HEK293 (cell line): ENCODE measurements at regions not wholly inside any gene's neighbourhood (a gene's known extent, or its start where the extent isn't known, plus 50 kb on each side); places are given as distances from the start of the nearest gene placed in this dataset.

ENCODE experiments used
- CTCF ChIA-PET: fragments of 350-600 bp; formaldehyde crosslinking; extraction: SDS; loops from one replicate; lab custom pipeline; 2021; ENCODE audit warnings: antibody characterized with exemption; lab: Yijun Ruan, JAX
- POLR2A ChIA-PET: fragments of 300-600 bp; formaldehyde crosslinking; extraction: SDS; loops from one replicate; lab custom pipeline; 2020; ENCODE audit warnings: antibody characterized with exemption, inconsistent platforms; lab: Yijun Ruan, JAX
- H3K27ac ChIP-seq: fragments of 200-500 bp; sonication (Bioruptor generic); 2 replicates; pipeline ENCODE4 v1.5.1; 2014; ENCODE audit warnings: low read depth, low read length, control low read depth, inconsistent platforms; ENCODE audit errors: extremely low read depth
- H3K36me3 ChIP-seq, 2 experiments: fragments of 200-500 bp in 1 of 2; sonication (Bioruptor generic) in 1 of 2; 1 replicate in 1 of 2; 2 replicates in 1 of 2; pipeline ENCODE4 v1.5.1; 2014 to 2017; ENCODE audit warnings: inconsistent platforms in 2 of 2, low read length in 2 of 2; ENCODE audit not compliant: control insufficient read depth in 2 of 2, insufficient read depth in 1 of 2
- H3K4me1 ChIP-seq: fragments of 200-500 bp; sonication (Bioruptor generic); 2 replicates; pipeline ENCODE4 v1.5.1; 2014; ENCODE audit warnings: mild to moderate bottlenecking, low read length, inconsistent platforms; ENCODE audit not compliant: control insufficient read depth, insufficient read depth
- H3K4me3 ChIP-seq: 2 replicates; pipeline ENCODE4 v1.5.1; 2011; ENCODE audit warnings: low read depth, mild to moderate bottlenecking, control low read depth, low read length, moderate library complexity
- H3K9me3 ChIP-seq: fragments of 200-500 bp; sonication (Bioruptor generic); 2 replicates; pipeline ENCODE4 v1.5.1; 2014; ENCODE audit warnings: low read depth, low read length, inconsistent platforms; ENCODE audit not compliant: control insufficient read depth, insufficient read depth
- HOXC10 ChIP-seq: sonication (generic); formaldehyde crosslinking; IDR thresholded peaks from 2 replicates; pipeline ENCODE4 v1.8.1; 2023; ENCODE audit warnings: mild to moderate bottlenecking, missing genetic modification reagents
- HOXD13 ChIP-seq: sonication (generic); formaldehyde crosslinking; IDR thresholded peaks from 2 replicates; pipeline ENCODE4 v1.8.0; 2022; ENCODE audit warnings: missing genetic modification reagents, borderline replicate concordance
- KLF9 ChIP-seq: fragments of 450-650 bp; formaldehyde crosslinking; IDR thresholded peaks from 2 replicates; pipeline ENCODE4 v1.5.1; 2016; ENCODE audit warnings: missing biosample characterization, missing genetic modification characterization, low read depth
- MZF1 ChIP-seq: fragments of 450-650 bp; formaldehyde crosslinking; IDR thresholded peaks from 2 replicates; pipeline ENCODE4 v1.5.1; 2017; ENCODE audit warnings: missing biosample characterization, missing genetic modification characterization, borderline replicate concordance
- SCRT2 ChIP-seq: fragments of 450-650 bp; formaldehyde crosslinking; IDR thresholded peaks from 2 replicates; pipeline ENCODE4 v1.5.1; 2016; ENCODE audit warnings: missing biosample characterization, missing genetic modification characterization
- YY2 ChIP-seq: fragments of 450-650 bp; formaldehyde crosslinking; IDR thresholded peaks from 2 replicates; pipeline ENCODE4 v1.5.1; 2016; ENCODE audit warnings: missing biosample characterization, missing genetic modification characterization
- ZBTB17 ChIP-seq: fragments of 450-650 bp; formaldehyde crosslinking; IDR thresholded peaks from 2 replicates; pipeline ENCODE4 v1.5.1; 2016; ENCODE audit warnings: missing biosample characterization, missing genetic modification characterization
- ZIC2 ChIP-seq: fragments of 450-650 bp; formaldehyde crosslinking; IDR thresholded peaks from 2 replicates; pipeline ENCODE4 v1.5.1; 2016; ENCODE audit warnings: missing biosample characterization, missing genetic modification characterization
- ZNF114 ChIP-seq: fragments of 450-650 bp; formaldehyde crosslinking; IDR thresholded peaks from 2 replicates; pipeline ENCODE4 v1.5.0; 2017; ENCODE audit warnings: missing biosample characterization, missing genetic modification characterization
- ZNF214 ChIP-seq: fragments of 450-650 bp; formaldehyde crosslinking; IDR thresholded peaks from 2 replicates; pipeline ENCODE4 v1.5.1; 2017; ENCODE audit warnings: missing biosample characterization, mild to moderate bottlenecking, missing genetic modification characterization, borderline replicate concordance
- ZNF311 ChIP-seq: fragments of 450-650 bp; formaldehyde crosslinking; IDR thresholded peaks from 2 replicates; pipeline ENCODE4 v1.5.1; 2017; ENCODE audit warnings: missing biosample characterization, missing genetic modification characterization, borderline replicate concordance
- ZNF341 ChIP-seq: fragments of 450-650 bp; formaldehyde crosslinking; IDR thresholded peaks from 2 replicates; pipeline ENCODE4; 2016; ENCODE audit warnings: low read depth, missing biosample characterization, missing genetic modification characterization
- ZNF354C ChIP-seq: fragments of 450-650 bp; formaldehyde crosslinking; IDR thresholded peaks from 2 replicates; pipeline ENCODE4 v1.5.1; 2016; ENCODE audit warnings: missing biosample characterization, missing genetic modification characterization, low read depth, borderline replicate concordance
- ZNF394 ChIP-seq: fragments of 450-650 bp; formaldehyde crosslinking; IDR thresholded peaks from 2 replicates; pipeline ENCODE4 v1.5.1; 2016; ENCODE audit warnings: missing biosample characterization, missing genetic modification characterization, mild to moderate bottlenecking, moderate library complexity, borderline replicate concordance
- ZNF501 ChIP-seq: fragments of 450-650 bp; formaldehyde crosslinking; IDR thresholded peaks from 2 replicates; pipeline ENCODE4 v1.5.1; 2016; ENCODE audit warnings: missing biosample characterization, missing genetic modification characterization
- ZNF585B ChIP-seq: fragments of 450-650 bp; formaldehyde crosslinking; IDR thresholded peaks from 2 replicates; pipeline ENCODE4 v1.5.1; 2016; ENCODE audit warnings: missing biosample characterization, missing genetic modification characterization
- ZNF621 ChIP-seq: fragments of 450-650 bp; formaldehyde crosslinking; IDR thresholded peaks from 2 replicates; pipeline ENCODE4 v1.5.1; 2017; ENCODE audit warnings: missing biosample characterization, missing genetic modification characterization
- ZNF626 ChIP-seq: fragments of 450-650 bp; sonication (Bioruptor Pico); formaldehyde crosslinking; IDR thresholded peaks from 2 replicates; pipeline ENCODE4 v1.5.1; 2018; ENCODE audit warnings: missing biosample characterization, missing genetic modification characterization, inconsistent platforms
- ZNF707 ChIP-seq: fragments of 450-650 bp; formaldehyde crosslinking; IDR thresholded peaks from 2 replicates; pipeline ENCODE4 v1.5.1; 2016; ENCODE audit warnings: missing biosample characterization, missing genetic modification characterization
- ZNF747 ChIP-seq: fragments of 450-650 bp; formaldehyde crosslinking; IDR thresholded peaks from 2 replicates; pipeline ENCODE4 v1.5.1; 2016; ENCODE audit warnings: missing biosample characterization, missing genetic modification characterization
- ZNF777 ChIP-seq: fragments of 450-650 bp; formaldehyde crosslinking; IDR thresholded peaks from 2 replicates; pipeline ENCODE4 v1.5.1; 2017; ENCODE audit warnings: missing biosample characterization, missing genetic modification characterization, borderline replicate concordance
- ZNF785 ChIP-seq: fragments of 450-650 bp; formaldehyde crosslinking; IDR thresholded peaks from 2 replicates; pipeline ENCODE4 v1.5.1; 2016; ENCODE audit warnings: missing biosample characterization, missing genetic modification characterization
- TF ChIP-seq, protein P1 (sequence below): fragments of 450-650 bp; formaldehyde crosslinking; IDR thresholded peaks from 2 replicates; pipeline ENCODE4 v1.5.1; 2016; ENCODE audit warnings: missing biosample characterization, missing genetic modification characterization
- TF ChIP-seq, protein P2 (sequence below): fragments of 450-650 bp; formaldehyde crosslinking; IDR thresholded peaks from 2 replicates; pipeline ENCODE4 v1.5.1; 2016; ENCODE audit warnings: missing biosample characterization, missing genetic modification characterization
- TF ChIP-seq, protein P3 (sequence below): fragments of 450-650 bp; formaldehyde crosslinking; IDR thresholded peaks from 2 replicates; pipeline ENCODE4 v1.5.1; 2016; ENCODE audit warnings: missing biosample characterization, missing genetic modification characterization
- TF ChIP-seq, protein P4 (sequence below): fragments of 450-650 bp; formaldehyde crosslinking; IDR thresholded peaks from 2 replicates; pipeline ENCODE4 v1.5.1; 2016; ENCODE audit warnings: missing biosample characterization, missing genetic modification characterization, low read depth

DNA sequence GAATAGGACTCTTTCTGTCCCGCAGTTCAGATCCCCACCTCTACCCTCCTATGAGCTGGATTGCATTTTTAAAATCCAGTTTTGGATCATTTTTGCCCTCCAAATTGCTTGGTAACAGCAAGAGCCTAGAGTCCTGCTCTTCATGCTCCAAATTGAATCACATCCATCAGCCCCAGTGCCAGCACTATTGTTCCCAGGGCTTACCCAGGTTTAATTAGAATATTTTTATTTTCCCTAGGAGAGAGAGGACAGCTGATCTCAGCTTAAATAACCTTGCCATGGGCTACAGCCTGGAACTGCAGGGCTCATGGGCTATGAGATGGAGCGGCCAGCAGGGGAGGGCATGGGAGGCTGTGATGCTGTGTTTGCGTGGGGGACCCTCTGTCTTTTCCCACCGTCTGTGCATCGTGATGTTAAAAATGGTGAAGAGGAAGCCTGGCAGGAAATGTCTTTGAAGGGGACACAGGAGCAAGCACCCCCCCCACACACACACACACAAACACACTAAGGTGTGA lies 59.4 kb upstream of the WSCD2 start:
- Histone ChIP-seq H3K27ac (no peak overlapping the region), H3K4me1 (no peaks in the 10 kb centered on the region), H3K4me3 (no peak overlapping the region), H3K36me3 (no peaks in the 10 kb centered on the region), H3K9me3 (no peaks in the 10 kb centered on the region)
- CTCF ChIA-PET = interaction anchor here (0.8 kb wide), 1 partner anchor 433 kb away, joined by 3 read pairs; no protein-coding TSS in a partner anchor
- POLR2A ChIA-PET = no interaction called here
- TF ChIP-seq ZNF626 (tag by site-specific recombination) (no peak), ZIC2 (tag by site-specific recombination) (no peak), HOXC10 (CRISPR knock-in tag) (no peak), ZNF114 (tag by site-specific recombination) (no peak), YY2 (tag by site-specific recombination) (no peak), ZNF585B (tag by site-specific recombination) (no peak), ZBTB17 (tag by site-specific recombination) (no peak), ZNF747 (no peak), ZNF501 (tag by site-specific recombination) (no peak), ZNF354C (tag by site-specific recombination) (no peak), ZNF621 (no peak), ZNF394 (tag by site-specific recombination) (no peak), ZNF311 (tag by site-specific recombination) (no peak), ZNF707 (no peak)
- TF ChIP-seq, protein P1, sequence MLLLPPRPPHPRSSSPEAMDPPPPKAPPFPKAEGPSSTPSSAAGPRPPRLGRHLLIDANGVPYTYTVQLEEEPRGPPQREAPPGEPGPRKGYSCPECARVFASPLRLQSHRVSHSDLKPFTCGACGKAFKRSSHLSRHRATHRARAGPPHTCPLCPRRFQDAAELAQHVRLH (tag by site-specific recombination) = no peak
- TF ChIP-seq, protein P2, sequence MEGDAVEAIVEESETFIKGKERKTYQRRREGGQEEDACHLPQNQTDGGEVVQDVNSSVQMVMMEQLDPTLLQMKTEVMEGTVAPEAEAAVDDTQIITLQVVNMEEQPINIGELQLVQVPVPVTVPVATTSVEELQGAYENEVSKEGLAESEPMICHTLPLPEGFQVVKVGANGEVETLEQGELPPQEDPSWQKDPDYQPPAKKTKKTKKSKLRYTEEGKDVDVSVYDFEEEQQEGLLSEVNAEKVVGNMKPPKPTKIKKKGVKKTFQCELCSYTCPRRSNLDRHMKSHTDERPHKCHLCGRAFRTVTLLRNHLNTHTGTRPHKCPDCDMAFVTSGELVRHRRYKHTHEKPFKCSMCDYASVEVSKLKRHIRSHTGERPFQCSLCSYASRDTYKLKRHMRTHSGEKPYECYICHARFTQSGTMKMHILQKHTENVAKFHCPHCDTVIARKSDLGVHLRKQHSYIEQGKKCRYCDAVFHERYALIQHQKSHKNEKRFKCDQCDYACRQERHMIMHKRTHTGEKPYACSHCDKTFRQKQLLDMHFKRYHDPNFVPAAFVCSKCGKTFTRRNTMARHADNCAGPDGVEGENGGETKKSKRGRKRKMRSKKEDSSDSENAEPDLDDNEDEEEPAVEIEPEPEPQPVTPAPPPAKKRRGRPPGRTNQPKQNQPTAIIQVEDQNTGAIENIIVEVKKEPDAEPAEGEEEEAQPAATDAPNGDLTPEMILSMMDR (tag by site-specific recombination) = no peak
- TF ChIP-seq, protein P3, sequence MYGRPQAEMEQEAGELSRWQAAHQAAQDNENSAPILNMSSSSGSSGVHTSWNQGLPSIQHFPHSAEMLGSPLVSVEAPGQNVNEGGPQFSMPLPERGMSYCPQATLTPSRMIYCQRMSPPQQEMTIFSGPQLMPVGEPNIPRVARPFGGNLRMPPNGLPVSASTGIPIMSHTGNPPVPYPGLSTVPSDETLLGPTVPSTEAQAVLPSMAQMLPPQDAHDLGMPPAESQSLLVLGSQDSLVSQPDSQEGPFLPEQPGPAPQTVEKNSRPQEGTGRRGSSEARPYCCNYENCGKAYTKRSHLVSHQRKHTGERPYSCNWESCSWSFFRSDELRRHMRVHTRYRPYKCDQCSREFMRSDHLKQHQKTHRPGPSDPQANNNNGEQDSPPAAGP (tag by site-specific recombination) = no peak

DNA sequence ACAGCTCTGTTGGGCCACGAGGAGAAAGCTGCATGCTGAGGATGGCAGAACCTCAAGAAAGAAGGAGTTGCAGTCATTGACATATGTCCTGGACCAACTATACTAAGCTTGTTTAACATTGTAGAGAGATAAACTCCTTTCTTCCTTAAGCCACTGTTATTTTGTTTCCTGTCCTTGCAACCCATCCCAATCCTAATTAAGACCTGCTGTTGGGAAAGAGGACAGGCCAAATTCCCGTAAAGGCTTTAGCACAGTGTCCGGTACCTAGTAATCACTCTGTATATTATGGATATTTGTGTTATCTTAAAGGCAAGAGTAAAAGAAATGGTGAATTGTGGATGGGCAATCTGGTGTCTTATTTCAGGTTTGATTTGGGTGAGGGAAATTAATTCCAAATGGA lies 53.5 kb upstream of the WSCD2 start:
- H3K36me3 ChIP-seq = no peaks in the 10 kb centered on the region
- no peak overlapping the region for H3K27ac ChIP-seq
- no peaks in the 10 kb centered on the region for H3K9me3 ChIP-seq
- ChIA-PET CTCF (interaction anchor here (0.5 to 0.6 kb wide), 2 partner anchors 12 to 92 kb away, joined by 3 read pairs; no protein-coding TSS in a partner anchor), POLR2A (interaction anchor here (0.7 kb wide), 1 partner anchor 168 kb away, joined by 3 read pairs; no protein-coding TSS in a partner anchor)
- TF ChIP-seq ZNF785 (tag by site-specific recombination) = no peak
- TF ChIP-seq ZNF341 (tag by site-specific recombination) = no peak
- no peak for TF ChIP-seq SCRT2 (tag by site-specific recombination)
- no peak for TF ChIP-seq HOXD13
- TF ChIP-seq, protein P4, sequence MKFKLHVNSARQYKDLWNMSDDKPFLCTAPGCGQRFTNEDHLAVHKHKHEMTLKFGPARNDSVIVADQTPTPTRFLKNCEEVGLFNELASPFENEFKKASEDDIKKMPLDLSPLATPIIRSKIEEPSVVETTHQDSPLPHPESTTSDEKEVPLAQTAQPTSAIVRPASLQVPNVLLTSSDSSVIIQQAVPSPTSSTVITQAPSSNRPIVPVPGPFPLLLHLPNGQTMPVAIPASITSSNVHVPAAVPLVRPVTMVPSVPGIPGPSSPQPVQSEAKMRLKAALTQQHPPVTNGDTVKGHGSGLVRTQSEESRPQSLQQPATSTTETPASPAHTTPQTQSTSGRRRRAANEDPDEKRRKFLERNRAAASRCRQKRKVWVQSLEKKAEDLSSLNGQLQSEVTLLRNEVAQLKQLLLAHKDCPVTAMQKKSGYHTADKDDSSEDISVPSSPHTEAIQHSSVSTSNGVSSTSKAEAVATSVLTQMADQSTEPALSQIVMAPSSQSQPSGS (tag by site-specific recombination) = no peak
- no peak for TF ChIP-seq ZNF214 (tag by site-specific recombination)
- no peak for TF ChIP-seq KLF9 (tag by site-specific recombination)
- no peak for TF ChIP-seq ZNF747
- TF ChIP-seq MZF1 (tag by site-specific recombination) = no peak
- TF ChIP-seq ZNF777 (tag by site-specific recombination) = no peak
- no peaks in the 10 kb centered on the region for H3K4me1 ChIP-seq
- H3K4me3 ChIP-seq = no peak overlapping the region
